Gastrocnemius medialis (tissue), 4 donors: ENCODE measurements at regions not wholly inside any gene's neighbourhood (a gene's known extent, or its start where the extent isn't known, plus 50 kb on each side); places are given as distances from the start of the nearest gene placed in this dataset.

ENCODE experiments used
- ATAC-seq, 2 donors: fragments of 150-250 bp; one replicate each; pipeline ENCODE4 v1.9.1; 2016
- DNase-seq, 2 donors: peaks; one replicate each; pipeline ENCODE4 v3.0.0-alpha.2; 2019
- H3K27ac ChIP-seq, 4 donors: fragments of 200-600 bp; sonication (generic); 1 replicate in 1 of 4; 2 replicates in 3 of 4; pipeline ENCODE4 v1.5.1; 2016 to 2018; ENCODE audit warnings: mild to moderate bottlenecking in 2 of 4, moderate library complexity in 1 of 4
- H3K27me3 ChIP-seq, 3 donors: fragments of 200-600 bp; sonication (generic) in 2 of 3; 1 replicate in 1 of 3; 2 replicates in 2 of 3; pipeline versions ENCODE4 v1.5.1 to v1.6.0; 2016 to 2019; ENCODE audit warnings: mild to moderate bottlenecking in 1 of 3, moderate library complexity in 1 of 3
- H3K36me3 ChIP-seq, 2 donors: fragments of 200-600 bp; sonication (generic) in 1 of 2; one replicate each; pipeline ENCODE4 v1.5.1; 2017 to 2018
- H3K4me1 ChIP-seq, 2 donors: fragments of 200-600 bp; sonication (generic) in 1 of 2; one replicate each; pipeline ENCODE4 v1.5.1; 2016 to 2017; ENCODE audit warnings: mild to moderate bottlenecking in 2 of 2
- H3K4me3 ChIP-seq, 4 donors: fragments of 200-600 bp; sonication (generic) in 3 of 4; 1 replicate in 1 of 4; 2 replicates in 3 of 4; pipeline ENCODE4 v1.5.1; 2016 to 2019; ENCODE audit warnings: mild to moderate bottlenecking in 2 of 4
- H3K9me3 ChIP-seq, 3 donors: fragments of 200-600 bp; sonication (generic) in 2 of 3; 1 replicate in 1 of 3; 2 replicates in 2 of 3; pipeline ENCODE4 v1.5.1; 2016 to 2019
- CTCF ChIP-seq, 5 experiments: fragments of 450-650 bp in 3 of 5; fragments of 200-600 bp in 2 of 5; sonication (generic) in 2 of 5; IDR thresholded peaks in 4 of 5; conservative IDR thresholded peaks in 1 of 5; 1 replicate in 4 of 5; 2 replicates in 1 of 5; pipeline ENCODE4 v1.5.1; 2016 to 2019; ENCODE audit warnings: antibody characterized with exemption in 5 of 5, mild to moderate bottlenecking in 3 of 5, moderate library complexity in 3 of 5
- POLR2A ChIP-seq, 2 donors: fragments of 450-650 bp; IDR thresholded peaks; one replicate each; pipeline ENCODE4 v1.6.1; 2017; ENCODE audit warnings: antibody characterized with exemption in 2 of 2, mild to moderate bottlenecking in 2 of 2, moderate library complexity in 2 of 2
- in situ Hi-C, 4 donors: fragments of 200-750 bp; cut with MboI; loops; one replicate each; pipeline versions ENCODE4 v1.15.0 to v1.8.0; 2017; ENCODE audit warnings: low sequenced_read_pairs in 4 of 4
- intact Hi-C: fragments of 100-400 bp; cut with DNase I; formaldehyde crosslinking; loops from one replicate; pipeline ENCODE4 v1.15.1; 2023; ENCODE audit warnings: low total_unique reads

GRCh38 chr14:25537846-25538455 lies 488.0 kb upstream of the STXBP6 start:
- no peaks in the 10 kb centered on the region for H3K9me3 ChIP-seq
- ATAC-seq (no peak), DNase-seq (no peak)
- TF ChIP-seq POLR2A (IDR thresholded peaks at IDR 0.05) (no peak), CTCF (IDR thresholded peaks at IDR 0.05 in 4 of 5, conservative IDR thresholded peaks at IDR 0.05 in 1 of 5) (no peak)
- in situ Hi-C loops (no loop called here), intact Hi-C loops (no loop called here)
- H3K27ac ChIP-seq, result no peak overlapping the region
- H3K4me3 ChIP-seq, result no peak overlapping the region
- no peaks in the 10 kb centered on the region for H3K36me3 ChIP-seq
- no peaks in the 10 kb centered on the region for H3K27me3 ChIP-seq
- no peaks in the 10 kb centered on the region for H3K4me1 ChIP-seq

DNA sequence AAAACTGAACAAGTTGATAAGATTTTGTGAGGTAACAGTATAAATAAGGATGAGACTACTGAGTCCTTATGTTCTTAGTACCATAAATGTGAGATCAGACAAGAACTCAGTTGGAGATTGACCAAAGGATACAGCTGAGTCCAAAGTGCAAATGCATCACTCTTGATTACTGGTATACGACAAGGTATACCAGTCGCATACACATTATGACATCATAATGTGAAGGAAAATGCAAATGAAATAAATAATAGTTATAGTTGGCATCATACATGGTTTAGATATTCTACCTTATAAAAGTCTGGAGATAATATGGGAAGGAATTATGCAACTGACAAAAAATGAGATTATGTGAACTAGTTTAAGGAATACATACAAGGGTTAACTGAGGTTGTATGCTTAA lies 476.3 kb upstream of the STXBP6 start:
- TF ChIP-seq CTCF (IDR thresholded peaks at IDR 0.05 in 4 of 5, conservative IDR thresholded peaks at IDR 0.05 in 1 of 5) (no peak), POLR2A (IDR thresholded peaks at IDR 0.05) (no peak)
- H3K4me3 ChIP-seq, result no peak overlapping the region
- H3K27ac ChIP-seq, result no peak overlapping the region
- intact Hi-C loops (no loop called here), in situ Hi-C loops (no loop called here)
- no peaks in the 10 kb centered on the region for H3K9me3 ChIP-seq
- H3K36me3 ChIP-seq, result no peaks in the 10 kb centered on the region
- DNase-seq (no peak), ATAC-seq (no peak)
- H3K27me3 ChIP-seq, result no peaks in the 10 kb centered on the region
- H3K4me1 ChIP-seq, result no peaks in the 10 kb centered on the region

DNA sequence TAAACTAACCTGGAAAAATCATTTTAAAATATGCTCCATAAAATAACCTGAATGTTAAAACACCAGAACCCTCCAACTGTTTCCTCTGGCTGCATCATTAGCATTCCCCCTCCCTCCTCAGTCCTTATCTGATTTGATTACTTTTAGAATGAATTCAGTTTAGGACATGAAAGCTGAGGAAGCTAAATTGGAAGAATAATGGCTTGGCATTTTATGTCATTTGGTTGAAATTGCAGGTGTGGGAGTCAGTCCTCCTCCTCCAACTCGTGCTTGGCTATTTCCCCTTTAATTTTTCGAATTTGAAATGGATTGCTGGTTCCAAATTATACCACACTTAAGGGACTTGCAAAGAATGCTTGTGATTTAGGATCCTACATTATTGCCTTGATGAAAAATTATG lies 473.0 kb upstream of the STXBP6 start:
- H3K4me1 ChIP-seq, result no peaks in the 10 kb centered on the region
- DNase-seq (no peak), ATAC-seq (no peak)
- H3K36me3 ChIP-seq, result no peaks in the 10 kb centered on the region
- H3K27me3 ChIP-seq, result no peaks in the 10 kb centered on the region
- no peak overlapping the region for H3K4me3 ChIP-seq
- TF ChIP-seq CTCF (IDR thresholded peaks at IDR 0.05 in 4 of 5, conservative IDR thresholded peaks at IDR 0.05 in 1 of 5) (no peak), POLR2A (IDR thresholded peaks at IDR 0.05) (no peak)
- H3K27ac ChIP-seq, result no peak overlapping the region
- in situ Hi-C loops, result no loop called here
- no peaks in the 10 kb centered on the region for H3K9me3 ChIP-seq
- intact Hi-C loops, result no loop called here

GRCh38 chr14:25522116-25522515 lies 472.2 kb upstream of the STXBP6 start:
- Histone ChIP-seq H3K4me3 (no peak overlapping the region), H3K27me3 (no peaks in the 10 kb centered on the region), H3K27ac (no peak overlapping the region), H3K9me3 (no peaks in the 10 kb centered on the region), H3K36me3 (no peaks in the 10 kb centered on the region), H3K4me1 (no peaks in the 10 kb centered on the region)
- DNase-seq (no peak), ATAC-seq (no peak)
- TF ChIP-seq POLR2A (IDR thresholded peaks at IDR 0.05), result no peak
- TF ChIP-seq CTCF (IDR thresholded peaks at IDR 0.05 in 4 of 5, conservative IDR thresholded peaks at IDR 0.05 in 1 of 5), result no peak
- intact Hi-C loops (no loop called here), in situ Hi-C loops (no loop called here)

GRCh38 chr14:25521616-25522015 lies 471.7 kb upstream of the STXBP6 start:
- ATAC-seq, result no peak
- no peak for DNase-seq
- TF ChIP-seq POLR2A (IDR thresholded peaks at IDR 0.05) (no peak), CTCF (IDR thresholded peaks at IDR 0.05 in 4 of 5, conservative IDR thresholded peaks at IDR 0.05 in 1 of 5) (no peak)
- Histone ChIP-seq H3K27me3 (no peaks in the 10 kb centered on the region), H3K4me1 (no peaks in the 10 kb centered on the region), H3K9me3 (no peaks in the 10 kb centered on the region), H3K27ac (no peak overlapping the region), H3K36me3 (no peaks in the 10 kb centered on the region), H3K4me3 (no peak overlapping the region)
- in situ Hi-C loops (no loop called here), intact Hi-C loops (no loop called here)
